G401.6 (cell line): ENCODE measurements at regions not wholly inside any gene's neighbourhood (a gene's known extent, or its start where the extent isn't known, plus 50 kb on each side); places are given as distances from the start of the nearest gene placed in this dataset.

ENCODE experiments used
- FAIRE-seq: peaks from 2 replicates; lab custom pipeline; 2012; peaks lifted over from hg19 to GRCh38; lab: Jason Lieb, UNC

DNA sequence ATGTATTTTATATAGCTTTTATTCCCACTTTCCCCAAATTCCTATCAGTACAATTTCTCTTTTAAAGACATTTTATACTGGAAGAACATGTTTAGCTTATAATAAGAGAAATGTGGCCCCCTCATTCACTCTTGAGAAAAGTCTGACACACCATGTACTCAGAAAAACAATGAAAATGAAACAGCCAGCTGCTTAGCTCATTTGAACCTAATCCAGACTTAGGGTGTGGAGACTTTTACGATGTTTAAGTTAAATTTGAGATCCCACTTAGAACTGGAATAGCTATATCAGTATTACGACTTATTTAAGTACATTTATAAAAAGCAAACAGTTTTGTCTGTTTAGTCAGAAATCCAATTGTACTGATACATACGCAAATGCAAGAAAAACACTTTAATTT, 252.3 kb upstream of the ARRDC4 start:
- no peak for FAIRE-seq

- no peak for FAIRE-seq
Observed at GRCh38 chr15:97712530-97712929, 248.0 kb upstream of the ARRDC4 start.

GRCh38 chr15:97717806-97718205, 242.7 kb upstream of the ARRDC4 start:
- no peak for FAIRE-seq

DNA sequence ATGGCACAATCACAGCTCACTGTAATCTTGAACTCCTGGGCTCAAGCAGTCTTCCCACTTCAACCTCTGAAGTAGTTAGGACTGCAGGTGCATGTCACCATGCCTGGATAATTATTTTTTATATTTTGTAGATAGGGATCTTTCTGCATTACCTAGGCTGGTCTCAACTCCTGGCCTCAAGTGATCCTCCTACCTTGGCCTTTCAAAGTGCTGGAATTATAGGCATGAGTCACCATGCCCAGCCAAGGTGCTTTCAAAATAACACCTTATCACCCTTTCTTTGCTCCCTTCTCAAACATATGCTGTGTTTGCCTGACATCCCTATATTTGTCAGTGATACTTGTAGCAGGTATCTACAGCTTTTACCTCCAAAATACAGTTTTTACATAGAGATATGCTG, 242.0 kb upstream of the ARRDC4 start:
- FAIRE-seq: no peak

GRCh38 chr15:97728791-97729190, 231.7 kb upstream of the ARRDC4 start:
- no peak for FAIRE-seq

DNA sequence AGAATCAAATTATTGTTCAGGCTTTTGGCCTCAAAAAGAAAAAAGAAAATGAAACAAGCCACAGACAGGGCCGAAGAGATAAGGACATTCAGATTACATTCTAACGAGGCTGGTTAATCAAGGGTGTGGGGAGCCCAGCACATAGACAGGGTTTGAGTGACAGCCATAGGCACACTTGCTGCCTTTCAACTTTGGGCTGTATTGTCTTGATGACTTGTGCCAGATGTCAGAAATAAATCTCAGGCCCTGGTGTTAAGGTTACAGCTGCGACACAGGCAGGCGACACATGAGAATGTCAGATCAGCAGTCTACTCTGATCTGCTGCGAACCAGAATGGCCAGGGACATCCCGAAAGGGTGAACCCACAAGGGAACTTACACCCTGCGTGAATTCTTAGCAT, 231.2 kb upstream of the ARRDC4 start:
- no peak for FAIRE-seq

- no peak for FAIRE-seq
Observed at GRCh38 chr15:97730315-97730714, 230.2 kb upstream of the ARRDC4 start.

GRCh38 chr15:97731859-97732258, 228.6 kb upstream of the ARRDC4 start:
- FAIRE-seq: no peak

DNA sequence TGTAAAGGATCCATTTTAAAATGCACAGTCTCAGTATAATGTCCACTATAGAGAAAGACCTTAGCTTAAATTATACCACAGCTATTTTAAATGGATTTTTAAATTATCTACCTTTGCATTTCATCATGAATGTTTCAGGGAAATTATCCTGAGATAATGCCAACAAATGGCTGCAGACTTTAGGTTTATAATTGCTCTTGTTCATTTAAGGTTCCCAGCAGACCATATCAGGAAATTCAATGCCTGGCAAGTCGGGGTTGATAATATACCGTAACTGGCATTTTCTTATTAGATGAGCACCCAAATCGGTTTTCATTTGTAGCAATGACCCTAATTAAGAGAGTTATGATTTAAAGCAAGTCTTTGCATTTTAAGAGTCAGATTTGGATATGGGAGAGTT, 227.1 kb upstream of the ARRDC4 start:
- FAIRE-seq: no peak

- no peak for FAIRE-seq
Observed at GRCh38 chr15:97736748-97737147, 223.8 kb upstream of the ARRDC4 start.

DNA sequence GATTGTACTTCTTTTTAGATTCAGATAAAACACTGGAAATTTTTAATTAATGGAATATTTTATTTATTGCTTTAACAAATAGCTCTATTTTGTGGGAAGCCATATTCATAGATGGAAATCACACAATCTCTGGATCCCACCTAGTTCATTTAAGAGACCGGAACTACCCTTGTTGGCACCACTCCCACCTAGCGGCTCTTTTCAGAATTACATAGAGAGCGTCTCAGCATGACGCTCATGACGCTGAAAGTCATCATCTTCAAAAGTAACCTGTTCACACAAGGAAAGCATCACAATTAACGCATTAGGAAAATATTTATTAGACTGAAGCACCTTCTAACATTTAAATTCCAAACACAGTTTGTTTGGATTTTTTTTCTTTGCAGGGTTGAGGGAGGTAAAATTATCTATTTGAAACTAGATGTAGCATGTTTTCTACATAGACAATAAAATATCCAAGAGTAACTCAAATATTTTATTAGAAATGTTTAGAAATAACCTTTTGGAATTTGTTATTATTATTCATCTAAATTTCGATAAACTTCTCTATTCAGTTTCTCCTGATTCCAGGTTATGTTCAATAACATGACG, 214.9 kb upstream of the ARRDC4 start:
- FAIRE-seq: no peak

DNA sequence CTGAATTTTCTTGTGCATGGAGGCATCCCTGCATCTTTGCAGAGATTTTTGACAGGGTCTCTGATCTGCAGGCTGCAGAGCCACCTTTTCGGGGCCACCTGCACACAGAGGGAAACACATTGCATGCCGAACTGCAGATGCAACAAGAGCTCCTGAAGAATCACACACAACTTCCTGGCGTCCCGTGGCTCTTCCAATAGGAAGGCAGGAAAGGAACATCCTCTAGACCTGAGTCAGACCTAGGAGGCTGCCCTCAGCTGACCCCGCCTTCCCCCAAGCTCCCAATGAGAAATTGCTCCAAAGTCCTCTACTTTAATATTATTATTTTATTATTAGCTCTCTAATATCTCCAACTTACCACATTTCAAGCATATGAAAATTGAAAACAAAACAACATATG, 213.2 kb upstream of the ARRDC4 start:
- FAIRE-seq: no peak

GRCh38 chr15:97748576-97748975, 211.9 kb upstream of the ARRDC4 start:
- no peak for FAIRE-seq

DNA sequence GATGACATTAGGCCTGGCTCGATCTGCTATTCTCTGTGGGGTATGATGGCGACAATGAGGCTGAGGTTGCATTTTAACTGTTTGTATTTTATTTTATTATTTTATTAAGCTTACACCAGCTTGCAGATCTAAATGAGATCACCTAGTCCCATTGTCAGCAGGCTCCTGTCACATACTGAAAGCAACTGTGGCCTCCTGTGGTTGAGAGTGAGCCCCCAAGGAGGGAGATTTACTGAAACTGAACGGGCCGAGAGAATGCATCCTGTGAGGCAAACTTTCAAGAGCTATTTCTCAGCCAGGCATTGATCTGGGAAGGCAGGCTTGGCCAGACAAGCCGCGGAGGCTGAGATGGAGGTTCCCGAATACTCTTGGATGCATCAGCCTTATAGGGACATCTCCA, 210.4 kb upstream of the ARRDC4 start:
- FAIRE-seq: no peak

DNA sequence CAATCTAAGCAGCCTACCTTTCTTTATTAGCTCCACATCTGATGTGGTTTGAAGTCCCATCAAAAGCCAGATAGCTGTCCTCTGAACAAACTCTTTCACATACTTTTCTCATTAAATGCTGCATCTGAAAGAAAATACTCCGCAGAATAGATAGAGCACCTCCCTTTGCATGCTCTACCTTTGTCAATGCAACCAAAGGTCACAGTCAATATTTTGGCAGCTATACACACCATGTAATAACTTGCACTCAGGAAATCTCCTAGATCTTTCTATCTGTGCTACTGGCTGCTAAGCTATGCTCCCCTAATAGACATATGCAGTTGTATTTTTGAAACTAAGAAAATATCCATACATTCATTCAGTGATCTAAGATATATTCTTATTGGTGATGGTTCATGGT, 204.8 kb upstream of the ARRDC4 start:
- FAIRE-seq: no peak

DNA sequence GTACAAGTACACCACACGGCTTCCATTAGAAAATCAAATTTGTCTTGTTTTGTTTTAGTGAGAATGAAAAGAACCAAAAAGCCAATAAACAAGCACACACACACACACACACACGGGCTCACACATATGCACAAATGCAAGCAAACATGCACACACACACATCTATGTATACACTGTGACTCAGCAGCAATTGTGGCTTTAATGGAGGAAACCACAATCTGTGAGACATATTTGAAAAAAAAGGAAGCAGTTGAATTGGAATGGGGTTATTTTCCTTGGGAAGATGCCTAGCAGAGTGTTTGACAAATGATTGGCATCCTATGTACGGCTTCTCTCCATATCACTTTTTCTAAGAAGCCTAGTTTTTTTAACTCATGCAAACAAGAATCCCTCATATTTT, 201.1 kb upstream of the ARRDC4 start:
- FAIRE-seq: no peak

- FAIRE-seq: no peak
Observed at GRCh38 chr15:97761110-97761509, 199.4 kb upstream of the ARRDC4 start.

DNA sequence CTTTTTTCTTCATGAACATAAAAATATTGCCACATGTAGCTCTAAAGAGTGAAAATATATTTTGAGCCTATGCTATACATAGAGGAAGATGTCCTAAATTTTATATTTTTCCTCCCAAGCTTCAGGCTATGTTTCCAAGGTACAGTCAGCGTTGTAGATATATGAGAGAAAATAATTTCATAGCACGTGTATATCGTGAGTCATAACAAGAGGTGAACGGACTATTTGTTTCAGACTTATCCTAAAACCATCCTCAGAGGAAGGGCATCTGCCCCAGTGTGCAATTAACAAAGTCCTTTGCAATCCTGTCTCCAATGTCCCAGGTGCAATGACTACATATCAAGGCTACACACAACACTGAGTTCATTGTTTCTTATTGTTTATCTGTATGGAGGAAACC, 177.3 kb upstream of the ARRDC4 start:
- FAIRE-seq: no peak

DNA sequence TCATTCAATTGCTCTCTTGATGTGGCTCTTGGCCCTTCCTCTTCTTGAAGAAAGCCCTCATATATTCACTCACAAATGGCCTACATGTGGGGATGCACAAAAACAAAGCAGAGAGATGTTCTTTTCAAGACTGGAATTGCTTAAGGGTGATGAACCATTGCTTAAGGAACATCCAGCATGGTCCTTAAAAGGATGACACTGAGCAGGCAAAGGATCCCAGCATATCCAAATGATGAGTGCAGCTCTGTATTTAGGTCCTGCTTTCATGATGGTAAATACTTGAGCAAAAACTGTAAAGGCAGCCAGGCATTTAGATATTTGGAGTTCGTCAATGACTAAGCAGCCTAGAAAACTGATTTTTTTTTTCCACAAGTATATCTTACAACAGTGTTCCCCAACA, 173.8 kb upstream of the ARRDC4 start:
- no peak for FAIRE-seq

GRCh38 chr15:97790180-97790579, 170.3 kb upstream of the ARRDC4 start:
- FAIRE-seq: no peak

DNA sequence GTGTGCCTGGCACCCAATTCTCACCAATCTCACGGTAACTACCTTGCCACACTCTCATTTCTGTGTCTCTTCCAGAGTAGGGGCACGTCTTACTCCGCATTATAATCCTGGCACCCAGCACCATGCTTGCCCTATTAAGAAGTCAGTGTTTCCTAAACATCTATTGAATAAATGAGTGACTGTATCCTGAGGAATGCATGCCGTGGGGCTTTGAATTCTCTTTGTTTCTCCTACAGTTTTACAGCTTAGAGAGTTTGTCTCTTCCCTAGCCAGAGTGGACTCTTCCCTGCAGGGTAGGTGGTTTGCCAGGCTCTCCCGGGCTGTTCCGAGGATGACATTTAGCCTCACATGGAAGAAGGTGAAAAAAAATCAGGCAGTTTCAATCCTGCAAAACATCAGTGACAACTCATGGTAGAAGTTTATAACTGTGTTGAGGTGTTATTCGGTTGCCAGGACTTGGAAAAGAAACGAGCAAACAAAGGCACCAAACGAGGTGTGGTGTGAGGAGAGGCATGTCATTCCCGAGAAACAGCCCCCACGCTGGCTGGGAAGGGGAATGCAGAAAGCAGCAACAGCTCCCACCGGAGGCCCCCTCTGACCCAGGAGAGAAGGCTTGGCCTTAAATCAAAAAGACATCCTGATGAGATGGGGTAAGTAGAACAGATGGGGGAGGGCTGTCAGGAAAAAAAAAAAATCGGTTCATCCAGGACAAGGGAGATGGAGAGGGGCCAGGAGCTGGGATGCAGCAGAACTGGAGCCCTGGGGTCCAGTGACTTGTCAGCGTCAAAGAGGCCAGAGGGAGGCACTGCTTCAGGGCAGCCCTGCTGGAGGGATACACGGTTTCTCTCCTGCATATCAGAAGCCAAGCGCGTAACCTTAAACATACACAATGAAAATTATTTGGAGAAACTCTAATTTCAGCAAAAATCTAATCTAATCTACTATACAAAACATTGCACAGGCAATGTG, 168.4 kb upstream of the ARRDC4 start:
- FAIRE-seq: no peak

DNA sequence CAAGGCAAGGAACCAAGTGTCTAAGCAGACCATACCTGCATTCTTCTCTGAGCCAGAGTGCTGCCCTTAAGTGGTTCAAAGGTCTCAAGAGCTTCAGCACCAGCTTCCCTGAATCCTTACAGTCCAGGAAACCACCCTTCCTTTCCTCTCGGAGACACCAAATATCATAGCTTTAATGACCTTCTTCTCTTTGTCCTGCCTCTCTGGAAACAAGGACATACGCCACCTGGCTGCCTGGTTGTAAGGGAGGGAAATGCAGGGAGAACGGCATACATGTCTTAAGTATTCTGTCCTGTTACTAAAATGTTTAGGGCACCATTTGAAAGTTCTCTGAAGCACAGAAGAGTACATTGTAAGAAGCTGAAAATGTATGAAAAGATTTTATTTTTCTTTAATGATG, 155.6 kb upstream of the ARRDC4 start:
- no peak for FAIRE-seq

DNA sequence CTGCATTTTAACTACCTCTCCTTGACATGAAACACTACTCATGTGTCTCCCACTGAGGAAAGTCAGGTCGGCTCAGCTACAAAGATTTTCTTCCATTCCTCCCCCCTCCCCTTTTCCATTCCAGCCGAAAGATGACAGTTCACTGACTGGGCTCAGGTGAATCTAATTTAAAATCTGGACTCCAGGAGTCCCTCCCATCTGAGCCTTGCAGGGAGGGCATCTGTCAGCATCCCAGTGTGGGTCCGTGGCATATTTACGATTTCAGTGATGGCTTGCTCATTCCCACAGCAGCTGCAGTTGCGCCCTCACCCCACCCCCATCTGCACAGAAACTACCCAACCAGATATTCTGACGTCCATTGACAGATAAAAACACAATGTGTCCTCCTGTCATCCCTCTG, 153.7 kb upstream of the ARRDC4 start:
- FAIRE-seq: no peak

DNA sequence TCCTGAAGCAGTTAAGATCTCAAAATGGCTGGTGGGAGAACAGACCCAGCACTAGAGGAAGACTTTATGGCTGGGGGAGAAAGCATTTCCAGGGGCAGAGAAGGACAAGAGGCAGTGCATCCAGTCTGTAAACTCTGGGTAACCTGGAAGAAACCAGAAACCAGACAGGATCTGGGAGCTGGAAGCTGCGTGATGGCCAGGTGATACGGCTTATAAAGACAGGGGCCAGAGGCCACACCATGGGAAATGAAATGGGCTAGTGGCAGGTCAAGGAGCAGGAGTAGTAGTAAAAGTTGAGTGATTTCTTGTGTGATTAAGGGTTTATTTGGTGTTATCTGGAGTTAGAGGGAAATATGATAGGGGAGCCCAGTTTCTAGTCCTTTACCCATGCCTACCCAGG, 144.7 kb upstream of the ARRDC4 start:
- peak; percentile 77 for FAIRE-seq
